Endothelial cell of hepatic sinusoid (primary cell): ENCODE measurements at regions not wholly inside any gene's neighbourhood (a gene's known extent, or its start where the extent isn't known, plus 50 kb on each side); places are given as distances from the start of the nearest gene placed in this dataset.
"Not testable (repeated sequence)": the region's sequence is repeated elsewhere in the genome, so short reads cannot be mapped to it uniquely, and the experiment has no call there.

Experiments
- in situ Hi-C: cut with HindIII; loops from 2 replicates; pipeline ENCODE4 v1.10.0; 2017; ENCODE audit warnings: low sequenced_read_pairs

- in situ Hi-C loops, result not testable (repeated sequence)
Measured at GRCh38 chr9:103237571-103238109, 242.5 kb downstream of the CYLC2 start.

GRCh38 chr9:103242025-103242424, 246.9 kb downstream of the CYLC2 start:
- in situ Hi-C loops, result no loop called here

DNA sequence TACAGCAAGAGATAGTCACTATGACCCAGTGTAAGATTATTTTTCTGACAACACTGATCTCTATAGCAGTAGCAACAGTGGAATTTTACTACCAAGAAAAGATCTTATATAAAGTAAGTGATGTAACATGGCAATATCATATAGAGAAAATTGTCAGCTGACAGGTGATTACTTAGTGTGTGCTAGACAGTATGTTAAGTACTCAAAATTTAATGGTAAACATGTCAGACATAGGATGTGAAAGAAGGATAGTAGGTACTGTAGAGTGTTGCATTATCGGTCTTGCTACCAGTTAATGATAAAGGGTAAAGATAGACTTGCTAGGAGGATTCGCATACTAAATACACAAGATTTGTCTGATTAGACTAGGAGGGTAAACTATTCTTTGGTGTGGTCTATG, 247.4 kb downstream of the CYLC2 start:
- in situ Hi-C loops, result no loop called here

DNA sequence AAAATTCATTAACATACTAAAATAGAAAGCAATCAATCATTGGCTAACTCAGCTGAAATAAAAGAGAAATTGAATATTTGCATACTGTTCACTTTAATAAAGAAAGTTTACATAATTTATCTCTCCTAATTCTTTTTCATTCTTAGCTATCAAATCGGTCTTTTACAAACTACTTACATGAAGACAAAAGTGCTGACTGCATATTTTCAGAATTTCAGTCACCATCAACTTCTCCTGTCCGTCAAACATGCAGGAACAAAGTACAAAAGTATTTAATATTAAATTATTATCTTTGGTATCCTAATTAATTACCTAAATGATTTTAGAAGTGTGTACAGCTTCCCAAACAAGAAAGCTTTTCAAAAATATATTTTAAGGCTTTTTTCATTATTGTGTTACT, 248.4 kb downstream of the CYLC2 start:
- in situ Hi-C loops, result no loop called here

DNA sequence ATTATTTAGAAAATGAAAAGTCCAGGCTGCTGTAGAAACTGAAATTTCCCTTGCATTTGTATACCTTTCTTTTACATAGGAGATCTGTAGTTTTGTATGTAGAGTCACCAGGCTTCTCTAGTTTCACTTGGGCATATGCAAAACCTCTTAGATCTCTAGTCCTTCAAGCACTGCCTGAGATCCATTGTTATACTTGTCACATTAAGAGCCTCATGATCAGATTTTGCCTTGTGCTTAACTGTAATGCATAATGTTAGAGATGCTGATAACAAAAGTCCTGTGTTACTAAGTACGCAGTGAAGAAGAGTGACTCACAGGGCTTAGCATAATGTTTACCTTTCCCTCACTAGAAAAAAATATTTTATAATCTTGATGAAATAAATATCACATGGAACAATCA, 250.2 kb downstream of the CYLC2 start:
- in situ Hi-C loops, result no loop called here

DNA sequence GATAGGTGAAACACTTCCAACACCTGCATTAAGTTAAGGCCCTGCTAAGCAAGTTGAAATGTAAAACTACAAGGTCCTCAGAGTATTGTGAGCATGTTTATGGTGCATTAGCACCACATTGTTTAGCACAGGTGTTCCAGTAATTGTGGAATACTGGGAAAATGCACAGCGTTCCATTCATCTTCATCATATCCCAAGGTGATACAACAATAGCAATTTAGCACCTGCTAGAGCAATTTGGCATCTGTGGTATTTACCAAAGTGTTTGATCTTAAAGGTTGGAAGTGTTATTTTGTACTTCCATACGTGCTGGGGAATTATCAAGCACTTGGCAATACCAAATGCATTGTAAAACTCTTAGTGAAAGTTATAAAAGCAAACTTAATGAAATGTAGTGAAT, 266.8 kb downstream of the CYLC2 start:
- in situ Hi-C loops, result no loop called here

DNA sequence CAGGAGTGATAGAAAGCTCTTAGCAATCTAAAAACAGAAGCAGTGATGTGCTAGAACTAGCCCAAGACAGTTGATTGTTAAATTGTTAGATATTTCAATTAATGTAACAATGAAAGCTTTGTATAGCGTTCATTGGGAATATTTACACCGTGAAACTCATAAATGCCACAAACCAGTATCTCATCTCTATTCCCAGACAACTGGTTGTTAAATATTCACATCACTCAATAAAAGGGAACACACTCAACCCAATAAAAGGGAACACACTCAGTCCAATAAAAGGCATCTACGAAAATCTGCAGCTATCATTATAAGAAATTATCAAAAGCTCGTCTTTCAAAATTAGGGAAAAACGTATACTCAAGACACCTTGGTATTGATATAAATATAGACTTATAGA, 270.9 kb downstream of the CYLC2 start:
- in situ Hi-C loops, result no loop called here

GRCh38 chr9:103277240-103277639, 282.1 kb downstream of the CYLC2 start:
- in situ Hi-C loops, result no loop called here

- in situ Hi-C loops, result no loop called here
Measured at GRCh38 chr9:103281126-103281525, 286.0 kb downstream of the CYLC2 start.

DNA sequence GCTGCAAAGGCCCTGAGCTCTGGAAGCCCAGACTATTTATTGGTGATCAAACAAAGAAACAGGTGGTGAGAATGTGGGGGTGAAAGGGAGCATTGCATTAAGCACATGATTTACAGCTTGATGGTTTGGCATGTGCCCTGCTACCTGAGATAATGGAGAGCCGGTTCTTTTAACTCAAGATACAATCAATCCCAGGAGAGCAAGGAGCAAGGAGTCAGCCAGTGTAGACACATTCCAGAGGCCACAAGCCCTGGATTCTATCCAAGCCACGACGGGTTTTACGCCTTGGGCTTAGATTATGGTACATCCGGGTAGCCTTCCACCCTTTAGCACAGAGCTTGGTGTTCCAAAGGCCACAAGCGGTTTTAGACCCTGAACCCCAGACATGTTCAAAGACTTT, 292.2 kb downstream of the CYLC2 start:
- in situ Hi-C loops, result no loop called here

DNA sequence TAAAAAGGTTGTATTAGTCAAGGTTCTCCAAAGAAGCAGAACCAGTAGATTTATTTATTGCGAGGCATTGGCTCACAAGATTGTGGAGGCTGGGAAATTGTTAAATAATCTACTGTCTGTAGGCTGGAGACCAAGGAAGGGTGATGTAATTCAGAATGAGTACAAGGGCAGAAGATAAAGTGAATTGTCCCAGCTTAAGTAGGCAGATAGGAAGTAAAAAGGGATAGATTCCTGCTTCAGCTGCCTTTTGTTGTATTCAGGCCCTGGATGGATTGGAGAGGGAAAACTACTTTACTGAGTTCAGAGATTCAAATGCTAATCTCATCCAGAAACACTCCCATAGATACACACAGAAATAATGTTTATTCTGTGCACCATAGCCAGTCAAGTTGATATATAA, 301.1 kb downstream of the CYLC2 start:
- in situ Hi-C loops, result no loop called here

DNA sequence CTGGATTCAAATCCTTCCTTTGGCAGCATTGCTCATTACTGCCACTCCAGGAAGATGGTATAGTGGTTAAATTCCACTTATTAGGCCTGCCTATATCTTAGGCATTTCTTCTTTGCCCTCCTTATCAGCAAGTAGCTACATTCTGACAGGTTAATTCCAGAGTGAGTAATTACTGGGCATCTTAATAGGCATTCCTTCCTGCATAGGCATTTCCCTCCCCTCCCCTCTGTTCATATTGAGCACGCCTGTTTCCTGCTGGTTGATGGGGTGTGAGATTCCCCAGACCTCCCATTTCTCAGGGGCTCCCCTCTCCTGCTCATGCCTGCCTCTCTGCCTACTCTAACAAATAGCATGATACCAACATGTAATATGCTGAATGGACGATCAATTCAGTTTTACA, 305.9 kb downstream of the CYLC2 start:
- in situ Hi-C loops, result no loop called here

DNA sequence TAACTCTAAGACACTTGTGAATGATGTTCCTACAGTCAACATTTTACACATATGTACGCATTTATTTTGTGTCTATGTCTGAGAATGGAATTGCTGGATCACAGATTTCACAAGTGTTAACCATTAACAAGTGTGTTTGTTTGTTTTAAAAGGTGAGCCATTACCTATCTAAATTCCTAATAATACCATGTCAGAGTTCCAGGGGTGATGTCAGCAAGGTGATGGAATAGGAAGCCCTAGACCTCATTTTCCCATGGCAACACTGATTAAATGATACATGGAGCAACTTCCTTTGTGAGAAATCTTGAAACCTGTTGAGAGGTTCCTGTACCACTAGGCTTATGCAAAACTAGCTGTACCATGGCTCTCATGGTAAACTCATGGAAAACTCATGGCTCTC, 309.7 kb downstream of the CYLC2 start:
- in situ Hi-C loops, result no loop called here

DNA sequence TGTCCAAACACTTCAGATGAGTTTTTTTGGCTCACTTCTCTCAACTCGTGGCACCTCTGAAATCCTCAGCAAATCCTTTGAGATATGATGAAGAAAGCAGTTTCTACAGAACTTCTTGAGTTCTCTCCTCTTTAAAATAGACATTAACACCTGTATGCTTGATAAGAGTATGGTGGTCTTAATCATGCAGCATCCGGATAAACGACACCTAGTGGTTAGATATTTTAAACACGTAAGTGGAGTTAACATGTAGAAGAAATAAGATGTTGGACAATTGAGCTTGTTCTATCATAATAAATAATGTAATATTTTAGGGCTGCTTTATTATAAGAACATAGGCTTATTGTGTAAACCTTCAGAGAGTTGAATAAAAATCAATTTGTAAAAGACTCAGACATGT, 324.8 kb downstream of the CYLC2 start:
- in situ Hi-C loops, result no loop called here

DNA sequence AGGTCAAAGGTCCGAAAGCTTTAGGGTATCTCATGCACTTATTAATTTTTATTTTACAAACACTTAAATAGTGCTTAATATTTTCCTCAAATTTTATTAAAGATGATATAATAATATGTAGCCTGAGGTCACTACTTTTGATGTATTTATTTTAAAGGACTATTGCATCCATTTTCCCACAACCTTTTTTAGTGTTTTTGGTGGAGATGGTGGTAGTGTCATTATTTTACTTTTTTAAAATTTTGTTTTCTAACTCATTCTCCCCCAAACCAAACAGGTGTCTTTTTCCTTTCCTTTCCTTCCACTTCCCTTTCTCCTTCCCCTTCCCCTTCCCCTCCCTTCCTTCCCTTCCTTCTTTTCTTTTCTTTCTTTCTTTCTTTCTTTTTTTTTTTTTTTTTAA, 328.6 kb downstream of the CYLC2 start:
- in situ Hi-C loops, result no loop called here

GRCh38 chr9:103335461-103335860, 340.3 kb downstream of the CYLC2 start:
- in situ Hi-C loops, result no loop called here

- in situ Hi-C loops, result no loop called here
Measured at GRCh38 chr9:103355000-103355399, 359.9 kb downstream of the CYLC2 start.

DNA sequence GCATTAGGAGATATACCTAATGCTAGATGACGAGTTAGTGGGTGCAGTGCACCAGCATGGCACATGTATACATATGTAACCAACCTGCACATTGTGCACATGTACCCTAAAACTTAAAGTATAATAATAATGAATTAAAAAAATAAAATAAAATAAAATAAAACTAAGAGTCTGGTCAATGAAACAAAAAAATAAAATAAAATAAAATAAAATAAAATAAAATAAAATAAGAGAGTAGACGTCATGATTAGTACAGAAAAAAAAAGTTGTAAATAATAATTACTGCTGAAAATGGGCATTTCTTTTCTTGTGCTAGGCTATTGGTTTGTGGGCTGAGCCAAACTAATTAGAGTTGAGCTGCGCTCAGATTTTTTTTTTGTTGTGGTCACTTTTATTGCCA, 362.8 kb downstream of the CYLC2 start:
- in situ Hi-C loops, result not testable (repeated sequence)

- in situ Hi-C loops, result no loop called here
Measured at GRCh38 chr9:103361906-103362305, 366.8 kb downstream of the CYLC2 start.

DNA sequence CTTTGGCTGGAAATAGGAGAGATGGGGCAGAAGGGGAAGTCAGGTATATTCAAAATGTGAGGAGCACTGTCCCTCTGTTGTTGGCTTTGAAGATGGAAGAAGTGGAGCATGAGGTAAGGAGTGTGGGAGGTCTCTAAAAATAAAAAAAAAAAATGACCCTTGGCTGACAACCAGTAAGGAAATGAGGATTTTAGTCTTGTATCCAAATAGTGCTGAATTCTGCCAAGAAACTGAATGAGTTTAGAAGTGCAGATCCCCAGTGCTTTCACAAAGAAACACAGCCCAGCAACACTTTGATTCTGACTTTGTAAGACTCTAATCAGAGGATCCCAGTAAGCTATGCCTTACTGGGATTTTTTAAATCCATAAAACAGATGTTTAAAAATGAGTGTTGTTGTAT, 367.9 kb downstream of the CYLC2 start:
- in situ Hi-C loops, result no loop called here

GRCh38 chr9:103364753-103365152, 369.6 kb downstream of the CYLC2 start:
- in situ Hi-C loops, result no loop called here

DNA sequence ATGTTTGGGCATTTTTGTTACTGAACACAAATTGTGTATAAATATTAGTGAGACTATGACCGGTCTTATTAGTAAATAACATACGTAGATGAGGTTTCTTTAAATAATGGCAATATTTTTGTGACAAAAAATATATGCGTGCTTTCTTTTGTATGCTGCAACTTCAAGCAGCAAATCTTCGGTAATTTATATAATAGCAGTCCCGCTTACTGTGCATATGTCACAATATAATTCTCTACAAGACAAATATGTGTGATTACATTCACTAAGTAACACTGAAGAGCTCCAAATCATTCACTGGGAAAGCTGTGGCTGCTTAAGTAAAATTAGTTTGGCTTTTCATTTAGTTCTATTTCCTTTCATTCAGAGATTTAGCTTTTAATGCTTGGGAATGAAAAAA, 376.0 kb downstream of the CYLC2 start:
- in situ Hi-C loops, result no loop called here

DNA sequence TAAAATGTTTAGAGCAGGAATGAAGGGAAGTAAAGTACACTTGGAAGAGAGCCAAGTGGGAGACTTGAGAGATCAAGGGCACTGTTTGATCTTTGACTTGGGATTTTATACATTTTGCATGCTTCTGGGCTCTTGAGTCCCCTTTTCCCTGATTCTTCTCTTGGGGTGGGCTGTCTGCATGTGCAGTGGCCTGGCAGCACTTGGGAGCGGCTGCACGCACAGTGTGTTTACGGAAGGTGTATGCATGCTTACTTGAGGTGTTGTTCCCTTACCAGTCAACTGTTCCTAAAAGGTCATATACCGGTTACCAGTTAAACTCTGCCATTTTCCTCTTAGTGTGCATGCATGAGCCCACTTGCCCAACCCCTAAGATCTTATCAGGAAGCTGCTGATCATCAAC, 377.7 kb downstream of the CYLC2 start:
- in situ Hi-C loops, result no loop called here

DNA sequence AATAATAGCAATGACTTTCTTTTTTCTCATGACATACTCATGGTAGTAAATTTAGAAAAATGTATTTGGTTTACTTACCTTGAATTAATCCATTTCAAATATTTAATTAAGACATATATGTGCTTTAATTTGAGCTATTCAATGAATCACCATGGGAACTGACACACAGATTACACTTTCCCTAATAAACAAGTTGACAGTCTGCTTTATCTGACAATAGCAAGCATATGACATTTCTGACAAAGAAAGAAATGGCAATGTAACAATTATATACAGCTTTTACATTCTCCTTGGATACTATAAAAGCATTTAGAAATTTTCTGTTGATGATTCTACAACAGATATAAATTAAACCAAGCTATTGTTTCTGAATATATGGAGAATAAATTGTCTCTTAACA, 382.5 kb downstream of the CYLC2 start:
- in situ Hi-C loops, result no loop called here
